C4-2B (cell line): ENCODE measurements at regions not wholly inside any gene's neighbourhood (a gene's known extent, or its start where the extent isn't known, plus 50 kb on each side); places are given as distances from the start of the nearest gene placed in this dataset.

ENCODE experiments used
- CTCF ChIP-seq: fragments of 450-650 bp; conservative IDR thresholded peaks from 2 replicates; pipeline ENCODE4 v1.5.1; 2017; ENCODE audit warnings: mild to moderate bottlenecking
- ZFX ChIP-seq: fragments of 450-650 bp; IDR thresholded peaks from 2 replicates; pipeline ENCODE4 v1.6.1; 2017

GRCh38 chr2:446303-446874 lies 158.5 kb upstream of the ALKAL2 start:
- no peak for TF ChIP-seq CTCF
- TF ChIP-seq ZFX = no peak
